ENCODE measurements at regions not wholly inside any gene's neighbourhood (a gene's known extent, or its start where the extent isn't known, plus 50 kb on each side); places are given as distances from the start of the nearest gene placed in this dataset.
"Not testable (repeated sequence)": the region's sequence is repeated elsewhere in the genome, so short reads cannot be mapped to it uniquely, and the experiment has no call there.

DNA sequence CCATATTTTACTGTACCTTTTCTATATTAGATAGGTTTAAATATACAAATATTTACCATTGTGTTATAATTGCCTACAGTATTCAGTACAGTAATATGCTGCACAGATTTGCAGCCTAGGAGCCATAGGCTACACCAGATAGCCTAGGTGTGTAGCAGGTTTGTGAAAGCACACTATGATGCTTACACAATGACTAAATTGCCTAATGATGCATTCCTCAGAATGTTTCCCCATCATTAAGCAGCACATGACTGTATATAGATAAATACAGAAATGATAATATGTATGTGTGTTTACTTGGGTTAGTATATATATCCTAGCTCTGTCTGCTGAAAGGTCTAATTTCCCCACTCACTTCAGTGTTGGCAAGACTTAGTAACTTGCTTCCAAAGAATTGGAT lies 65.8 kb downstream of the MYL3 start:
- Histone ChIP-seq H3K9me3 (ENCODE audit: control insufficient read depth, insufficient read depth, low read length) (no peaks in the 10 kb centered on the region), H3K27me3 (ENCODE audit: control insufficient read depth, insufficient read depth, low read length) (peaks cover 8% of the 10 kb centered on the region), H3K4me3 (ENCODE audit: low read length) (no peak overlapping the region), H3K36me3 (ENCODE audit: control insufficient read depth, insufficient read depth, low read length) (no peaks in the 10 kb centered on the region), H3K27ac (ENCODE audit: low read length) (no peak overlapping the region), H3K4me1 (ENCODE audit: control insufficient read depth, insufficient read depth, low read length) (no peaks in the 10 kb centered on the region)
- ATAC-seq (no peak), DNase-seq (no peak)
- Mint-ChIP-seq H3K4me1 (no peaks in the 10 kb centered on the region), H3K27ac (no peak overlapping the region), H3K4me3 (no peak overlapping the region), H3K9me3 (no peaks in the 10 kb centered on the region), H3K27me3 (ENCODE audit: low read depth in 2 of 2) (peaks cover 5 to 48% of the 10 kb centered on the region in 2 donors), H3K36me3 (no peaks in the 10 kb centered on the region)
- TF ChIP-seq, protein P1, sequence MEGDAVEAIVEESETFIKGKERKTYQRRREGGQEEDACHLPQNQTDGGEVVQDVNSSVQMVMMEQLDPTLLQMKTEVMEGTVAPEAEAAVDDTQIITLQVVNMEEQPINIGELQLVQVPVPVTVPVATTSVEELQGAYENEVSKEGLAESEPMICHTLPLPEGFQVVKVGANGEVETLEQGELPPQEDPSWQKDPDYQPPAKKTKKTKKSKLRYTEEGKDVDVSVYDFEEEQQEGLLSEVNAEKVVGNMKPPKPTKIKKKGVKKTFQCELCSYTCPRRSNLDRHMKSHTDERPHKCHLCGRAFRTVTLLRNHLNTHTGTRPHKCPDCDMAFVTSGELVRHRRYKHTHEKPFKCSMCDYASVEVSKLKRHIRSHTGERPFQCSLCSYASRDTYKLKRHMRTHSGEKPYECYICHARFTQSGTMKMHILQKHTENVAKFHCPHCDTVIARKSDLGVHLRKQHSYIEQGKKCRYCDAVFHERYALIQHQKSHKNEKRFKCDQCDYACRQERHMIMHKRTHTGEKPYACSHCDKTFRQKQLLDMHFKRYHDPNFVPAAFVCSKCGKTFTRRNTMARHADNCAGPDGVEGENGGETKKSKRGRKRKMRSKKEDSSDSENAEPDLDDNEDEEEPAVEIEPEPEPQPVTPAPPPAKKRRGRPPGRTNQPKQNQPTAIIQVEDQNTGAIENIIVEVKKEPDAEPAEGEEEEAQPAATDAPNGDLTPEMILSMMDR (IDR thresholded peaks at IDR 0.05) = no peak
- intact Hi-C loops (cut with micrococcal nuclease) = no loop called here

DNA sequence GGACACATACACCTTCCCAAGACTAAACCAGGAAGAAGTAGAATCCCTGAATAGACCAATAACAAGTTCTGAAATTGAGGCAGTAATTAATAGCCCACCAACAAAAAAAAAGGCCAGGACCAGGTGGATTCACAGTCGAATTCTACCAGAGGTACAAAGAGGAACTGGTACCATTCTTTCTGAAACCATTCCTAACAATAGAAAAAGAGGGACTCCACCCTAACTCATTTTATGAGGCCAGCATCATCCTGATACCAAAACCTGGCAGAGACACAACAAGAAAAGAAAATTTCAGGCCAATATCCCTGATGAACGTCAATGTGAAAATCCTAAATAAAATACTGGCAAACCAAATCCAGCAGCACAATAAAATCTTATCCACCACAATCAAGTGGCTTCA lies 69.9 kb downstream of the MYL3 start:
- peaks cover 11% of the 10 kb centered on the region for H3K27me3 ChIP-seq (ENCODE audit: control insufficient read depth, insufficient read depth, low read length)
- H3K4me3 ChIP-seq (ENCODE audit: low read length); intact Hi-C loops (cut with micrococcal nuclease); H3K36me3 ChIP-seq (ENCODE audit: control insufficient read depth, insufficient read depth, low read length); ATAC-seq; H3K4me3 Mint-ChIP-seq; H3K4me1 Mint-ChIP-seq; H3K27ac ChIP-seq (ENCODE audit: low read length); H3K9me3 Mint-ChIP-seq; H3K27ac Mint-ChIP-seq; H3K4me1 ChIP-seq (ENCODE audit: control insufficient read depth, insufficient read depth, low read length); H3K9me3 ChIP-seq (ENCODE audit: control insufficient read depth, insufficient read depth, low read length); H3K36me3 Mint-ChIP-seq; DNase-seq: not testable (repeated sequence)
- peaks cover 20 to 55% of the 10 kb centered on the region in 2 donors for H3K27me3 Mint-ChIP-seq (ENCODE audit: low read depth in 2 of 2)
- 64% methylated on average over 2 of the region's 2 CpGs for WGBS (ENCODE audit: insufficient coverage)

DNA sequence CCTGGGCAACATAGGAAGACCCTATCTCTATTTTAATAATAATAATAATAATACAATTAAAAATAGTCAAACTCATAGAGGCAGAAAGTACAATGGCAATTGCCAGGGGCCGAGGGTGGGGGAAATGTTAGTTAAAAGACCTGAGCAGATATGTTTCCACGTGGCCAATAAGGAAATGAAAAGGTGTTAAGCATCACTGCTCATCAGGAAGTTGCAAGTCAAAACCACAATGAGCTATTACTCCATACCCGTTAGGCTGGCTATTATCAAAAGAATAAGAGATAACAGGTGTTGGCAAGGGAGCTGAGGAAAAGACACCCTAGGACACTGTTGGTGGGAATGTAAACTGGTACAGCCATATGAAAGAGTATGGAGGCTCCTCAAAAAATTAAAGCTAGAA lies 60.4 kb upstream of the PRSS50 start:
- Histone ChIP-seq H3K27me3 (ENCODE audit: control insufficient read depth, insufficient read depth, low read length) (peaks cover 3% of the 10 kb centered on the region), H3K9me3 (ENCODE audit: control insufficient read depth, insufficient read depth, low read length) (no peaks in the 10 kb centered on the region), H3K36me3 (ENCODE audit: control insufficient read depth, insufficient read depth, low read length) (no peaks in the 10 kb centered on the region), H3K27ac (ENCODE audit: low read length) (no peak overlapping the region), H3K4me1 (ENCODE audit: control insufficient read depth, insufficient read depth, low read length) (no peaks in the 10 kb centered on the region), H3K4me3 (ENCODE audit: low read length) (no peak overlapping the region)
- Mint-ChIP-seq H3K27ac (no peak overlapping the region), H3K4me3 (no peak overlapping the region), H3K27me3 (ENCODE audit: low read depth in 2 of 2) (peaks cover 2 to 16% of the 10 kb centered on the region in 2 donors), H3K36me3 (peaks cover 9% of the 10 kb centered on the region), H3K4me1 (peaks cover 5 to 15% of the 10 kb centered on the region in 2 donors), H3K9me3 (peaks cover 3 to 4% of the 10 kb centered on the region in 2 donors)
- TF ChIP-seq, protein P1 (IDR thresholded peaks at IDR 0.05) = no peak
- intact Hi-C loops (cut with micrococcal nuclease) = no loop called here
- WGBS (ENCODE audit: insufficient coverage) = 7% methylated on average over 3 of the region's 3 CpGs
- ATAC-seq (peak in 2 of 3 donors; percentile 26 to 93), DNase-seq (no peak)

DNA sequence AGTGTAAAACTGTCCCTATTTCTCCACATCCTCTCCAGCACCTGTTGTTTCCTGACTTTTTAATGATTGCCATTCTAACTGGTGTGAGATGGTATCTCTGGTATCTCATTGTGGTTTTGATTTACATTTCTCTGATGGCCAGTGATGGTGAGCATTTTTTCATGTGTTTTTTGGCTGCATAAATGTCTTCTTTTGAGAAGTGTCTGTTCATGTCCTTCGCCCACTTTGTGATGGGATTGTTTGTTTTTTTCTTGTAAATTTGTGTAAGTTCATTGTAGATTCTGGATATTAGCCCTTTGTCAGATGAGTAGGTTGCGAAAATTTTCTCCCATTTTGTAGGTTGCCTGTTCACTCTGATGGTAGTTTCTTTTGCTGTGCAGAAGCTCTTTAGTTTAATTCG lies 54.8 kb upstream of the PRSS50 start:
- ATAC-seq = not testable (repeated sequence)

DNA sequence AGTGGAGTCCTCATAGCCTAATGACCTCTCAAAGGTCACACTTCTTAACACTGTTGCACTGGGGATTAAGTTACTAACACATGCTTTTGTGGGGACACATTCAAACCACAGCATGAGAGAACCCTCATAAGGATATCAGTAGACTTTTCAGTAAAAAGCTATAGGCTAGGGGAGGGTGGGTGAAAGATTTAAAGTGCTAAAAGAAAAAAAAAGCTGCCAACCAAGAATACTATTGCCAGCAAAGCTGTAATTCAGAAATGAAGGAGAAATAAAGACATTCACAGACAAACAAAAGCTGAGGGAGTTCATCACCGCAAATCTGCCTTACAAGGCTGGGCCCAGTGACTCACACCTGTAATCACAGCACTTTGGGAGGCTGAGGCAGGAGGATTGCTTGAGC lies 50.4 kb upstream of the PRSS50 start:
- no peak for DNase-seq
- no peak for ATAC-seq
- Histone ChIP-seq H3K4me1 (ENCODE audit: control insufficient read depth, insufficient read depth, low read length) (no peaks in the 10 kb centered on the region), H3K27ac (ENCODE audit: low read length) (no peak overlapping the region), H3K36me3 (ENCODE audit: control insufficient read depth, insufficient read depth, low read length) (no peaks in the 10 kb centered on the region), H3K27me3 (ENCODE audit: control insufficient read depth, insufficient read depth, low read length) (peaks cover 2% of the 10 kb centered on the region), H3K4me3 (ENCODE audit: low read length) (no peak overlapping the region), H3K9me3 (ENCODE audit: control insufficient read depth, insufficient read depth, low read length) (peaks cover 23% of the 10 kb centered on the region)
- TF ChIP-seq, protein P1 (IDR thresholded peaks at IDR 0.05) = no peak
- Mint-ChIP-seq H3K36me3 (peaks cover 20% of the 10 kb centered on the region), H3K4me3 (no peak overlapping the region), H3K27me3 (ENCODE audit: low read depth in 2 of 2) (peaks cover 6 to 13% of the 10 kb centered on the region in 2 donors), H3K9me3 (peaks cover 3 to 11% of the 10 kb centered on the region in 2 donors), H3K4me1 (no peaks in the 10 kb centered on the region), H3K27ac (no peak overlapping the region)
- intact Hi-C loops (cut with micrococcal nuclease) = no loop called here
- 100% methylated on average over 1 of the region's 1 CpG for WGBS (ENCODE audit: insufficient coverage)

More for the DNA sequence above, 54.8 kb upstream of the PRSS50 start:
- H3K27ac ChIP-seq (ENCODE audit: low read length); H3K4me3 ChIP-seq (ENCODE audit: low read length); H3K9me3 ChIP-seq (ENCODE audit: control insufficient read depth, insufficient read depth, low read length); H3K4me3 Mint-ChIP-seq; H3K27me3 Mint-ChIP-seq (ENCODE audit: low read depth in 2 of 2); DNase-seq; H3K27ac Mint-ChIP-seq; H3K4me1 ChIP-seq (ENCODE audit: control insufficient read depth, insufficient read depth, low read length); H3K36me3 ChIP-seq (ENCODE audit: control insufficient read depth, insufficient read depth, low read length); H3K27me3 ChIP-seq (ENCODE audit: control insufficient read depth, insufficient read depth, low read length); H3K4me1 Mint-ChIP-seq; intact Hi-C loops (cut with micrococcal nuclease): not testable (repeated sequence)
- WGBS (ENCODE audit: insufficient coverage) = 100% methylated on average over 1 of the region's 3 CpGs
- Mint-ChIP-seq H3K9me3 (peaks cover 6 to 11% of the 10 kb centered on the region in 2 donors), H3K36me3 (peaks cover 14% of the 10 kb centered on the region)
